GM12878 (cell line): ENCODE measurements at regions not wholly inside any gene's neighbourhood (a gene's known extent, or its start where the extent isn't known, plus 50 kb on each side); places are given as distances from the start of the nearest gene placed in this dataset.

Experiments
- ATAC-seq: fragments of 200-7000 bp; cut with Tn5 transposase; 3 replicates; pipeline ENCODE4 v1.9.1; 2020; ENCODE audit warnings: mild to moderate bottlenecking, moderate library complexity
- BruUV-seq: library from RNA; stranded (reverse); fragments of 400-500 nt; replicated peaks from 2 replicates; lab custom pipeline; 2021; lab: Mats Ljungman, UMichigan
- CTCF ChIA-PET: fragments of 300-600 bp; sonication (Branson Sonifier 250); formaldehyde crosslinking; extraction: SDS; loops from one replicate; lab custom pipeline; 2021; ENCODE audit warnings: inconsistent platforms; lab: Yijun Ruan, JAX
- POLR2A ChIA-PET: fragments of 350-600 bp; formaldehyde crosslinking; extraction: SDS; loops from one replicate; lab custom pipeline; 2021; ENCODE audit warnings: inconsistent platforms; lab: Charles Lee
- RAD21 ChIA-PET: fragments of 300-600 bp; sonication (Branson Sonifier 250); formaldehyde crosslinking; loops from one replicate; lab custom pipeline; 2023; ENCODE audit warnings: antibody characterized with exemption; ENCODE audit not compliant: unreplicated experiment; lab: Charles Lee
- SMC1A ChIA-PET: fragments of 300-600 bp; sonication (Branson Sonifier 250); formaldehyde crosslinking; loops from one replicate; lab custom pipeline; 2023; ENCODE audit not compliant: unreplicated experiment, uncharacterized antibody; lab: Charles Lee
- DNase-seq: peaks from one replicate; pipeline ENCODE4 v3.0.0-alpha.2; 2011; ENCODE audit warnings: low read depth, low spot score
- FAIRE-seq: peaks from 3 replicates; lab custom pipeline; 2011; peaks lifted over from hg19 to GRCh38; lab: Jason Lieb, UNC
- H2AFZ ChIP-seq: 2 replicates; pipeline ENCODE4 v1.6.0; 2011; ENCODE audit warnings: low read depth, low read length, control low read depth; ENCODE audit not compliant: control insufficient read depth
- H3K27ac ChIP-seq: 2 replicates; pipeline ENCODE4 v1.5.1; 2011; ENCODE audit warnings: control low read depth; ENCODE audit not compliant: control insufficient read depth, insufficient read depth
- H3K27me3 ChIP-seq, 2 experiments: replicated peaks in 1 of 2; 2 replicates each; pipeline versions ENCODE4 v1.6.0 to v1.6.1; 2011; ENCODE audit warnings: low read length in 1 of 2; ENCODE audit not compliant: control insufficient read depth in 2 of 2, insufficient read depth in 2 of 2
- H3K36me3 ChIP-seq, 2 experiments: 2 replicates each; pipeline ENCODE4 v1.5.1; 2011; ENCODE audit warnings: low read length in 1 of 2; ENCODE audit not compliant: control insufficient read depth in 2 of 2, insufficient read depth in 2 of 2
- H3K4me1 ChIP-seq: 2 replicates; pipeline ENCODE4 v1.6.1; 2011; ENCODE audit warnings: mild to moderate bottlenecking, low read length, moderate library complexity, mixed read lengths; ENCODE audit not compliant: control insufficient read depth, insufficient read depth
- H3K4me2 ChIP-seq: 2 replicates; pipeline ENCODE4 v1.6.0; 2011; ENCODE audit warnings: control low read depth; ENCODE audit not compliant: control insufficient read depth, insufficient read depth
- H3K4me3 ChIP-seq: fragments of 200-600 bp; sonication (generic); 2 replicates; pipeline ENCODE4 v1.5.1; 2016
- H3K79me2 ChIP-seq: 2 replicates; pipeline ENCODE4 v1.6.0; 2011; ENCODE audit warnings: low read length; ENCODE audit not compliant: control insufficient read depth, insufficient read depth
- H3K9ac ChIP-seq: 2 replicates; pipeline ENCODE4 v1.8.0; 2011; ENCODE audit warnings: low read length, control low read depth, mixed read lengths; ENCODE audit not compliant: control insufficient read depth, insufficient read depth
- H3K9me3 ChIP-seq: replicated peaks from 3 replicates; pipeline ENCODE4 v1.5.1; 2011; ENCODE audit warnings: mild to moderate bottlenecking, low read length; ENCODE audit not compliant: control insufficient read depth, insufficient read depth
- H4K20me1 ChIP-seq: 2 replicates; pipeline ENCODE4 v1.6.0; 2011; ENCODE audit not compliant: control insufficient read depth, insufficient read depth
- CREB1 ChIP-seq: IDR thresholded peaks from 2 replicates; pipeline ENCODE4 v1.6.1; 2012; ENCODE audit warnings: low read depth, mild to moderate bottlenecking, inconsistent platforms
- HCFC1 ChIP-seq: fragments of 150-350 bp; IDR thresholded peaks from 2 replicates; pipeline ENCODE4 v1.6.1; 2014; ENCODE audit warnings: low read length
- KAT2A ChIP-seq: conservative IDR thresholded peaks from 2 replicates; pipeline ENCODE4 v1.6.1; 2011; ENCODE audit warnings: low read depth, low read length; ENCODE audit not compliant: control insufficient read depth
- NR2C2 ChIP-seq: IDR thresholded peaks from 2 replicates; pipeline ENCODE4 v1.6.1; 2011; ENCODE audit warnings: borderline replicate concordance, low read depth; ENCODE audit not compliant: control insufficient read depth, insufficient read length
- PKNOX1 ChIP-seq: fragments of 450-650 bp; IDR thresholded peaks from 2 replicates; pipeline ENCODE4 v1.6.1; 2016; ENCODE audit warnings: mild to moderate bottlenecking
- TCF12 ChIP-seq: IDR thresholded peaks from 2 replicates; pipeline ENCODE4 v1.6.1; 2011; ENCODE audit warnings: low read depth, mild to moderate bottlenecking, low read length
- WGBS: methylation state at CpG from one replicate; pipeline ENCODE4 v1.1.6; 2016; ENCODE audit warnings: low lambda C conversion rate; ENCODE audit not compliant: insufficient replicate concordance, insufficient coverage; ENCODE audit errors: missing lambda C conversion rate; 5-methylcytosine and 5-hydroxymethylcytosine counted together
- in situ Hi-C: fragments of 300-500 bp; cut with MboI; formaldehyde crosslinking; loops from 9 replicates; pipeline ENCODE4 v1.14.3; 2018; ENCODE audit warnings: mixed read lengths
- intact Hi-C: fragments of 100-400 bp; cut with micrococcal nuclease; formaldehyde crosslinking; loops from one replicate; pipeline ENCODE4 v1.14.2; 2022; ENCODE audit not compliant: unreplicated experiment

- no peak for TF ChIP-seq TCF12
Observed at GRCh38 chr2:37858725-37859267, 66.3 kb upstream of the RMDN2 start (continued).

GRCh38 chr2:37862620-37863019, 62.5 kb upstream of the RMDN2 start:
- ChIA-PET POLR2A (no interaction called here), RAD21 (interaction anchor here (1.7 kb wide), 1 partner anchor 9 kb away, joined by 5 read pairs; no protein-coding TSS in a partner anchor)
- no peak for ATAC-seq

More at GRCh38 chr2:37862620-37863019, 62.5 kb upstream of the RMDN2 start:
- SMC1A ChIA-PET, result interaction anchor here (1.0 kb wide), 1 partner anchor 15 kb away, joined by 3 read pairs; no protein-coding TSS in a partner anchor
- TF ChIP-seq KAT2A (no peak), HCFC1 (no peak), CREB1 (no peak), NR2C2 (no peak), PKNOX1 (no peak)
- intact Hi-C loops (no loop called here), in situ Hi-C loops (no loop called here)
- Histone ChIP-seq H3K27me3 (no peaks in the 10 kb centered on the region), H3K79me2 (no peaks in the 10 kb centered on the region), H3K4me2 (no peak overlapping the region), H3K36me3 (no peaks in the 10 kb centered on the region), H3K9me3 (no peaks in the 10 kb centered on the region; the same call in 2 of the 3 replicates), H3K27ac (no peak overlapping the region), H4K20me1 (no peaks in the 10 kb centered on the region), H3K9ac (no peak overlapping the region), H3K4me3 (no peak overlapping the region), H2AFZ (no peak overlapping the region), H3K4me1 (no peaks in the 10 kb centered on the region)
- DNase-seq (no peak), FAIRE-seq (no peak)
- BruUV-seq, result no TSS peak
- 25% methylated on average over 5 of the region's 5 CpGs for WGBS
- CTCF ChIA-PET, result interaction anchor here (1.1 kb wide), 1 partner anchor 9 kb away, joined by 3 read pairs; no protein-coding TSS in a partner anchor
